Tongue (tissue), 1 donor: ENCODE measurements at regions not wholly inside any gene's neighbourhood (a gene's known extent, or its start where the extent isn't known, plus 50 kb on each side); places are given as distances from the start of the nearest gene placed in this dataset.
A peak's percentile ranks its signal among the peaks of the same experiment; 100 is the strongest.
"Not testable (repeated sequence)": the region's sequence is repeated elsewhere in the genome, so short reads cannot be mapped to it uniquely, and the experiment has no call there.

Experiments used
- DNase-seq: peaks from one replicate; pipeline ENCODE4 v3.0.0-alpha.2; 2015

- DNase-seq, result no peak
Measured at GRCh38 chr6:48733581-48733980, 622.6 kb upstream of the PTCHD4 start.

GRCh38 chr6:48714699-48715098, 603.7 kb upstream of the PTCHD4 start:
- DNase-seq, result no peak

GRCh38 chr6:48714250-48714649, 603.3 kb upstream of the PTCHD4 start:
- no peak for DNase-seq

GRCh38 chr6:48713612-48714011, 602.6 kb upstream of the PTCHD4 start:
- no peak for DNase-seq

- no peak for DNase-seq
Measured at GRCh38 chr6:48706310-48706709, 595.3 kb upstream of the PTCHD4 start.

- no peak for DNase-seq
Measured at GRCh38 chr6:48701572-48701971, 590.6 kb upstream of the PTCHD4 start.

- no peak for DNase-seq
Measured at GRCh38 chr6:48695872-48696271, 584.9 kb upstream of the PTCHD4 start.

GRCh38 chr6:48691420-48691819, 580.4 kb upstream of the PTCHD4 start:
- no peak for DNase-seq

- no peak for DNase-seq
Measured at GRCh38 chr6:48689498-48689897, 578.5 kb upstream of the PTCHD4 start.

GRCh38 chr6:48678390-48678789, 567.4 kb upstream of the PTCHD4 start:
- no peak for DNase-seq

GRCh38 chr6:48671505-48671904, 560.5 kb upstream of the PTCHD4 start:
- DNase-seq, result no peak

GRCh38 chr6:48670546-48670945, 559.5 kb upstream of the PTCHD4 start:
- DNase-seq, result no peak

GRCh38 chr6:48667797-48668196, 556.8 kb upstream of the PTCHD4 start:
- DNase-seq, result no peak

GRCh38 chr6:48664826-48665225, 553.8 kb upstream of the PTCHD4 start:
- DNase-seq, result peak; percentile 8

- DNase-seq, result no peak
Measured at GRCh38 chr6:48658915-48659314, 547.9 kb upstream of the PTCHD4 start.

- DNase-seq, result no peak
Measured at GRCh38 chr6:48641544-48641943, 530.5 kb upstream of the PTCHD4 start.

- DNase-seq, result not testable (repeated sequence)
Measured at GRCh38 chr6:48638796-48639195, 527.8 kb upstream of the PTCHD4 start.

GRCh38 chr6:48630511-48630910, 519.5 kb upstream of the PTCHD4 start:
- no peak for DNase-seq

- DNase-seq, result no peak
Measured at GRCh38 chr6:48628316-48628715, 517.3 kb upstream of the PTCHD4 start.

- DNase-seq, result no peak
Measured at GRCh38 chr6:48626421-48626820, 515.4 kb upstream of the PTCHD4 start.

GRCh38 chr6:48624631-48625030, 513.6 kb upstream of the PTCHD4 start:
- DNase-seq, result no peak

- DNase-seq, result peak; percentile 2
Measured at GRCh38 chr6:48619771-48620170, 508.8 kb upstream of the PTCHD4 start.

- no peak for DNase-seq
Measured at GRCh38 chr6:48615041-48615440, 504.0 kb upstream of the PTCHD4 start.

- DNase-seq, result no peak
Measured at GRCh38 chr6:48614326-48614725, 503.3 kb upstream of the PTCHD4 start.

- DNase-seq, result peak; percentile 17
Measured at GRCh38 chr6:48613231-48613949, 502.4 kb upstream of the PTCHD4 start.
